HG03135 (cell line): ENCODE measurements at regions not wholly inside any gene's neighbourhood (a gene's known extent, or its start where the extent isn't known, plus 50 kb on each side); places are given as distances from the start of the nearest gene placed in this dataset.
"Not testable (repeated sequence)": the region's sequence is repeated elsewhere in the genome, so short reads cannot be mapped to it uniquely, and the experiment has no call there.

Experiments
- ATAC-seq: cut with Tn5 transposase; IDR thresholded peaks from one replicate; pipeline ENCODE4 v1.9.1; 2021; ENCODE audit warnings: mild to moderate bottlenecking, moderate library complexity; ENCODE audit not compliant: unreplicated experiment

DNA sequence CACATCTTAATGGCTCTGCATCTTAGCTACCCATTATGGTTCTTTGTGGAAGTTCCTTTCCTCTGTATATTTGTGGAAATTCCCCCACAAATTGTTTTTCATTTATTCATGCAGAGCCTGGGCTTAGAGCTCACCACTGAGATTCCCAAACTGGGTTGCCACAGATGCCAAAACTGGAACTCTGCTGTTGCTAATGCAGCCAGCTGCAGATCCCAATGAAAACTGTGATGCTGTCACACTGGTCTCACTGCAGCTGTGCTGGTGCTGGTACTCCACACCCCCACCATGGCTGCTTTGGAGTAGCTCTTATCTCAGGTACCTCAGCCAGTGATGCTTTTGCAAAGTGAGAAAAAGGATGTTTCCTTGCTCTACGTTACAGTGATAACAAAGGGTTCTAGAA, 87.7 kb downstream of the DCK start:
- ATAC-seq = no peak

DNA sequence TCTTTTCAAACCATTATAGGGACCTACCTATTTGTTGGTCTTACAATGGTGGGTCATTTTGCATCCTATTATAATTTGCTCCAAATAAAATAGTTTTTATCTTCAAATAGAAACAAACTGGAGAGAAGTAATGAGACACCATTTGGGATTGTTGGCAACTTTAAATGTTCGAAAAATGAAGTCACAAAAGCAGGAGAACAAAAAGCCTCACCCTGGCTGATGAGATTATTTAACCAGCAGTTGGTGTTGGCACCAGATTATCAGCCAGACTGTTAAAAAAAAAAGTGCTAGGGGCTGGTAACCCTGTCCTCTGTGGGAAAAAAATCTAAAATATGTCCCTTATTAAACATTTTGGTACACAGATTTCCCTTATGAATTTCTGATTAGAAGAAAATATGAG, 100.3 kb downstream of the DCK start:
- ATAC-seq = no peak

DNA sequence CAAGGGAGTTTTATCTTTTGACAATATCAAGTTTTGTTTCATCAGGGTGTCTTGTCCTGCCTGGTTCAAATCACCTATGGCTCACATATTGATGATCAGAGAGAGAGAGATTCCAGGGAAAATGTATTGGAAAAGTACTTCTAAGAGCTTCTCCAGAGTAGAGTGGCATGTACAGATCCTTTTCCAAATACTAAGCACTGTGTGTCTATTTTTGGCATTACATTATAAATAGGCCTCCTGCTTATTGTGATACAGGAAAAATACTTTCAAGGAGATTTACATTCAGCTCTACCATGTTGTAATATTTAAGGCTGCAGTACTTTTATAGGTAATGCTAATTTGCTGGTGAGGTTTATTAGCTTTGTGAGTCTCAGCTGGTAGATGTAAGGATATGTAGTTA, 100.8 kb downstream of the DCK start:
- no peak for ATAC-seq

DNA sequence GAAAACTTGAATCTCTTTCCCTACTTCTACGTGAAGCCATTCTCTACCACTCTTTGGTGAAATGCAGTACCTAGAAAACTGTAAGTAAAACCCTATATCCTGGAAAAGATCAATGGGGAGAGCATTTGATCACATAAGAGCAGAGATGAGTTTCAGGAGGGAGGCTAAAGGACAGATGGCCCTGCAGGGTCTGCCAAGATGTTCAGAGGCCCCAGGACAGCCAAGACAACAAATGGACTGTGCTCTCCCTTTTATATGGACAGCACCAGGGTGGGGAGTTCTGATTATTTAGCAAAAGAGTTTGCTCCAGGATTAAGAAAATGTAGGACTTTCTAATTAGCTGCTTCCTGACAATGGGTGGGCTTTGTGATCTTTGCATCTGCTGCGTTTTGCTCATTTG, 101.7 kb downstream of the DCK start:
- ATAC-seq = no peak

DNA sequence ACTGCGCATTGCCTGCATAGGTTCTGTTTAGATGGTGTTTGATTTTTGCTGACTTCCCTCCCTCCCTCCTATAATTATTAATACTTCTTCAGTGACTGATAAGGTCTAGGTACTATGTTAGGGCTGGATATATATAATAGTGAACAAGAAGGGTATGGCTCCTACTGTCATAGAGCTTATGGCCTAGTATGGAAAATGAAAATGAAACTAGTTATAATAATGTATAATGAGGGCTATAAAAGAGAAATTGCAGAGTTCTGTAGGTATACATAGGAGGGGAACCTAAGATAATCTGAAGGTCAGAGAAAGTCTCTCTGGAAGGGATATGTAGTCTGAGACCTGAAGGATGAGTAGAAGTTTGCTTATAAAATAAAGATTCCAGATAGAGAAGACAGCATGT, 102.1 kb downstream of the DCK start:
- ATAC-seq = no peak

DNA sequence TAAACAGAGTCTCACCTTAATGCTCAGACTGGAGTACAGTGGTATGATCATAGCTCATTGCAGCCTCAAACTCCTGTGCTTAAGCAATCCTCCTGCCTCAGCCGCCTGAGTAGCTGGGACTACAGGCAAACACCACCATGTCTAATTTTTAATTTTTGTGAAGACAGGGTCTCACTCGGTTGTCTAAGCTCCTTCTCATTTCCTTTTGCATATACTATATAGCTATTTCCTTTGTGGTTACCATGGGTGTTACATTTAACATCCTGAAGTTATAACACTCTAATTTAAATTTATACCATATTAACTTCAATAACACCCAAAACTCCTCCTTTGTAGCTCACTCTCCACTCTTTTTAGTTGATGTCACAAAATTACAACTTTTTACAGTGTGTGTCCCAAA, 114.3 kb downstream of the DCK start:
- no peak for ATAC-seq

DNA sequence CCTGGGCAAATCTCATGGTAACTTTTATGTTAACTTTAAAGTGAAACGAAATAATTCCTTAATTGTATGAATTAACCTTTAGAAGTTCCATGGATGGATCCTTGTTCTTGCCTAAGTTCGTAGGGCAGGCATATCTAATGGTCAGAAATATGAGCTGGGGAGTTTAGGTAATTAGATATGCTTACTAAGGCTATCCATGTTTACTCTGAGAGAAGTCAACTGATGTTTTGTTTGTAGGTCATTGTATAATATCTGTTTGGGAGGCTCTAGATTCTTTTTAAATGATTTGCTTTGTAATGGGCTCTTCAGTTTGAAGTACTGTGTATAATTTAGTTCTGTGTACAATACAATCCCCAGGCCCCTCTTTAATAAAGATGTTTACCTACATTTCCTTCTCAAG, 117.0 kb downstream of the DCK start:
- ATAC-seq = no peak

DNA sequence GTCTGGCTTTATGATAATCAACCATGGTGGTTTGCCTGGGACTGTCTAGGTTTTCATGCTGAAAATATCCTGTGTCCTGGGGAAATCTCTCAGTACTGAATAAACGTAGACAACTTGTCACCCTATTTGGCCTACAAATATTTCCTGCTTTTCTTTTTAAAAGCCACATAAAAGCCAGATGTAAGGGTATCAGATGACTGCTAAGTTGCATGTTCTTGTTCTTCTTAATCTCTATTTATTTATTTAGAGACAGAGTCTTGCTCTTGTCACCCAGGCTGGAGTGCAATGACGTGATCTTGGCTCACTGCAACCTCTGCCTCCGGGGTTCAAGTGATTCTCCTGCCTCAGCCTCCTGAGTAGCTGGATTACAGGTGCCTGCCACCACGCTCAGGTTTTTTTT, 117.7 kb downstream of the DCK start:
- not testable (repeated sequence) for ATAC-seq

DNA sequence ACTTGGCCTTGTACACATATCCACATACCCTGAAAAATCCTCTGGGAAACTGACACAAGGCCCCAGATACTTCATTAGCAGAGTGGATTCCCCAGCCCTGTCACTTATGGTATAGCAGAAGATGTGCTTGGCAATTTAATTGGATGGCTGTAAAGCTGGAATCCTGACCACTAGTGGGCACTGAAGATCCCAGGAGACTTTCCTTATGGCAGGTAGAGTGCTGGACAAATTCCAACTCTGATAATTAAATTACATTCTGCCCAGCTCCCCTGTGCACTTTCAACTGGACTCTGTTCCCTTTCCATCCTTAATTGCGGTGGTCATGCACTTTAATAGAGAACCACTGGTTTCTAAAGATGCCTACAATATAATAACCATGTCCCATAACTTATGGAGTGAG, 119.8 kb downstream of the DCK start:
- no peak for ATAC-seq

DNA sequence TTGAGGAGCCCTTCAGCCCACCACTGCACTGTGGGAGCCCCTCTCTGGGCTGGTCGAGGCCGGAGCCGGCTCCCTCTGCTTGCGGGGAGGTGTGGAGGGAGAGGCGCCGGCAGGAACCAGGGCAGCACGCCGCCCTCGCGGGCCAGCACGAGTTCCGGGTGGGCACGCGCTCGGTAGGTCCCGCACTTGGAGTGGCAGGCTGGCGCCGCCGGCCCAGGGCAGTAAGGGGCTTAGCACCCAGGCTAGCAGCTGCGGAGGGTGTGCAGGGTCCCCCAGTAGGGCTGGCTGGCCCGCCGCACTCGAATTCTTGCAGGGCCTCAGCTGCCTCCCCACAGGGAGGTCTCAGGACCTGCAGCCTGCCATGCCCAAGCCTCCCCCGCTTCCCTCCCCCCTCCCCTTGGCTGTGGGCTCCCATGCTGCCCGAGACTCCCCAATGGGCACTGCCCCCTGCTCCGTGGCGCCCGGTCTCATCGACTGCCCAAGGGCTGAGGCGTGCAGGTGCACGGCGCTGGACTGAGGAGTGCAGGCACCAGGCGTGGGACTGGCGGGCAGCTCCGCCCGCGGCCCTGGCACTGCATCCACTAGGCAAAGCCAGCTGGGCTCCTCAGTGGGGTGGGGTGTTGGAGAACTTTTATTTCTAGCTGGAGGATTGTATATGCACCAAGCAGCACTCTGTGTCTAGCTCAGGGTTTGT, 127.5 kb downstream of the DCK start:
- no peak for ATAC-seq

DNA sequence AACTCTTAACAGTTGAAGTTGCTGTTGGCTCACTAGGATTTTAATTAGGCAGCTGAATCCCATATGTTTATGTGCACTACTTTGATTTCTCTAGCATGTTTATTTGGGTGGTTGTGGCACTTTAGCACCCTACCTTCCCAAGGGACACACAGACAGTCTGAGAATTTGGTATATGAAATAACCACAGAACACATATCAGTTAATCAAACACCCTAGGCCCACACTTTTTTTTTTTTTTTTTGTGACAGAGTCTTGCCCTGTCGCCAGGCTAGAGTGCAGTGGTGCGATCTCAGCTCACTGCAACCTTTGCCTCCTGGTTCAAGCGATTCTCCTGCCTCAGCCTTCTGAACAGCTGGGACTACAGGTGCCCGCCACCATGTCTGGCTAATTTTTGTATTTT, 130.5 kb downstream of the DCK start:
- no peak for ATAC-seq

DNA sequence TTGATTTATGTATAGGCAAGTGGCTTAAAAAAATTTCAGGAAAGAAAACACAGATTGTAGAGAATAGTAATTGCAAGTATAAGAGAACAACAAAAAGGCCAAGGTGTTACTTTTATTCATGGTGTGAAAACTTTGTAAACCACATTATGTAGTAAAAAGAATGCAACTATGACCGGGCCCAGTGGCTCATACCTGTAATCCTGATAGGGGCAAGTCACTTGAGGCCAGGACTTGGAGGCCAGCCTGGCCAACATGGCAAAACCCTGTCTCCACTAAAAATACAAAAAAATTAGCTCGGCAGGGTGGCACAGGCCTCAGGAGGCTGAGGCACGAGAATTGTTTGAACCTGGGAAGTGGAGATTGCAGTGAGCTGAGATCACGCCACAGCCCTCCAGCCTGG, 131.7 kb downstream of the DCK start:
- ATAC-seq = no peak

DNA sequence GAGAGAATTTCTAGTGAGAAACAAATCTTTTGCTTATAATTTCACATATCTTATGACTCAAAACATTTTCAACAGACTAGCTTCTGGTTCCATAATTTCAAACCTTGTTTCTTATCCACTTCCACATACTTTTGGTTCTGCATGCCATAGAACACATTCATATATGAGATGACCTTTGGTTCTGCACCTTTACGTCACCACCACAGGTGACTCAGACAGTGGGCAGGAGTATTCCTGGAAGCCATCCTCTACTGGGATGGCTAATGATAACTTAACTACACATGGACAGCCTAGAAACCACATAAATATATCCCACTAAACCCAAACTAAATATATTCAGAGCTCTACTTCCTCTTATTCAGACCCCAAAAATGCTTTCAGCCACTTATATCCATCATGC, 133.3 kb downstream of the DCK start:
- ATAC-seq = no peak

DNA sequence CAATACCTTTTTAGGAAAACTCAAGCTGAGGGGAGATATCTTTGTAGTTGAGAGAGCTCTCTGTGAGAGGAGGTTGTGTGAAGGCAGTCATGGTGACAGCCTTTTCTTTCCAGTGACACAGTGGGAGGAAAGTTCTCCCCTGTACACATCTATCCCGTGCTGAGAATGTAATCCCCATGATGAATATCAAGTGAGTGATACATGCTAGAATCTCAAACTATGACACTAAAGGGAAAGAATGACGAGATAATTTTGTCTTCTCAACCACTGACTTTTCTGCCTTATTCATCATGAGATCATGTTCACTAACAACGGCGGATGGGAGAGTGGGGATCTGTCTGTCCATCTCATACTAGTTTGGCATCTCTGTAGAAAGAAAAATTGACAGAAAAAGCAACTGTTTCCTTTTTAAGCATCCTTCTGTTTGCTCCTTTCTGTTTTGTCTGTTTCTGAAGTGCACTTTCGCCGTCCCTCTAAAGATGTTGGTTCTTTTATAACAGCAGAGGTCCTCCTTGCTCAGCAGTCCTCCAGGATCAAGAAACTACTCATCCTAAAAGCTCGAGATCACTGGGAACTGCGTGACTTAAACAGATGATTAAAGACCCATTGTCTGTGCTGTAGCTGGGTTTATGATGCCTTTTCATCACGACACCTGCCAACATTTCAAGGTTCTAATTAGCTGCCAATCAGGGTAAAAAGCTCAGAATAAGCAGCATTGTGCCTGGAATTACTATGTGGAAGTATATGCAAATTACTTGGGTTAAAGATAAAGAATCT, 137.6 kb downstream of the DCK start:
- ATAC-seq = no peak

DNA sequence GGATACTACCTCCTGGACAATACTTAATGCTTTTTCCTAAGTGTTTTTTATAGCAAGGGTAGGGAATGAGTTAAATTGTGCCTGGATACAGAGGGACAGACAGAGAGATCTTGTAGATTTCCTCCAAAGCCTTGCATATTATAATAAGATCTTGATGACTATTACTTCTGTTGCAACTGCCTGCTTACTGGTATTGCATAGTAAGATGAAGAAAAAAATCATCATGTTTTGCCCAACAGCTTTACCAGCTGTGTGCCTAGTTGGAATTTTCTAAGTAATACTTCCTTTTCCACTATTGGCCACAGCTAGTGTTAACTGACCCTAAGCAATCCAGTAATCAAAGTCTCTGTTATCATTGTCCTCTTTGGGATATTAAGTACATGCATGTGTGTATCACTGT, 139.0 kb downstream of the DCK start:
- ATAC-seq = no peak

DNA sequence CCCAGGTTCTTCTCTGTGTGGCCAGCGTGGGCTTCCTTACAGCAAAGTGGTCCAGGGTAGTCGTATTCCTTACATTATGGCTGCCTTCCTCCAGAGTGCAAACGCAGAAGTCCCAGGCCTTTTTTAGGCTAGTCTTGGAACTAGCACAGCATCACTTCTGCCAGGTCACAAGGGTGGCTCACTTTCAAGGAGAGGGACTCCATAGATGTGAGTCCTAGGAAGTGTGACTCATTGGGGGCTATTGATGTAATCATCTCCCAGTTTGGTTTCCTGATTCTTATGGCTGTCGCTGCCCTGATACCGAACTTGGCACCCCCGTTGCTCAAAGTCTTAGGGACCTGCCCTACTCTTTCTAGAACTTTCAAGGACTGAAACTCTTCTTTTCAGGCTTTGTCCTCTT, 140.0 kb downstream of the DCK start:
- ATAC-seq = no peak

DNA sequence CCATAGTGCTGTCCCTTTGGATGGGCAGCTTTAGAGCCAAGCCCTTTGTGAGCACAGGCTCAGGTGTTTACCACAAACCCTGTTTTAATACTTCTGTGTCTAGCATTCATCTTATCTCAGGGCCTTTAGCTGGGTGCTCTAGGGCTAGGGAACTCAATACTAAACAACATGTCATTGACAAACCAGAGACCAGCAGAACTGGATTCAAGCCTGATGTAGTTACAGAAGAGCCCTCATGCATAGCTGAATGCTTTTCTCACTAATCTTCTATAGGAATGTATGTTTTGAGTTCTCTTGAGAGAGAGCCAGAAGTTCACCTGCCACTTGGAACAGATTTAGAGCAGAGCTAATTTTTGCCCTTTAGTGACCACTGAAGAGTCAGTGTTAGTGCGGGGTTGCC, 142.6 kb downstream of the DCK start:
- no peak for ATAC-seq

DNA sequence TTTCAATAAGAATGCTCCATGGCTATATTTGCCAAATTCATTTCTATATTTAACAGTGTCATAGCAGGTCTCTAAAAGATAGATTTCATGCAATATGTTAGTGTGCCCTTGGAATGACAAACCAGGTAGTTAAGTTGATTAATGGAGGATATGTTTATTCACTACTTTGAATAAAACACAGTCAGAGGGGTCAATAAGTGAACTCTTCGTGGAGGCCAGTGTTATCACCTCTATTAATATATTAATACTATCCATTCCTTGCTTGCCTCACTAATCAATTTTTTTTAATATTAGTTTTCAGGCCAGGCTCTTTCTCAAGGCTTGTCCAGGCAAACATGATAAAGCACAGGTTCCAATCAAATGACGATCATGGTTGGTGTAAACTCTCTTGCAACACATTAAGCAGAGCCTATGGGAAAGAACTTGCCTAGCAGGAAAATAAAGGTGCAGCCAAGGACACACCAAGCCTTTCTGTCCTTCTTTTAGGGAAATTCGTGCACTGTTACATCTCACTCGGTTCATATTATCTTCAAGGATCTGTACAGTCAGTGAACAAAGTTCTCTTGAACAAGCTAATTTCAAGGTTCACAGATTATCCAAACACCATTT, 144.7 kb downstream of the DCK start:
- ATAC-seq = no peak

DNA sequence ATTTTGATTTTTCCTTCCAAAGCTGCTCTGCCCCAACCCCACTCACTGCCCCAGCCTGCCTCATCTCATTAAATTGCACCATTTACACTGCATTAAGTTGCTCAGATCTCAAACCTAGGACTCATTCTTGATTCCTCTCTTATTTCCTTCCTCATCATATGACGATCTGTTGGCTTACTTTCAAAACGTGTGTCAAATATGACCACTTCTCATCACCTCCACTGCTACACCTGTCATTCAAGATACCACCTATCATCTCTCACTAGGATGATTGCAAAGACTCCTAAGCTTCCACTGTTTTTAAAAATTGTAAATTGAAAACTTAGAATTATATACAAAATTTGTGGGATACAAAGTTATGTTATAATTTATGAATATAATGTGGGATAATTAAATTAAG, 147.1 kb downstream of the DCK start:
- no peak for ATAC-seq

DNA sequence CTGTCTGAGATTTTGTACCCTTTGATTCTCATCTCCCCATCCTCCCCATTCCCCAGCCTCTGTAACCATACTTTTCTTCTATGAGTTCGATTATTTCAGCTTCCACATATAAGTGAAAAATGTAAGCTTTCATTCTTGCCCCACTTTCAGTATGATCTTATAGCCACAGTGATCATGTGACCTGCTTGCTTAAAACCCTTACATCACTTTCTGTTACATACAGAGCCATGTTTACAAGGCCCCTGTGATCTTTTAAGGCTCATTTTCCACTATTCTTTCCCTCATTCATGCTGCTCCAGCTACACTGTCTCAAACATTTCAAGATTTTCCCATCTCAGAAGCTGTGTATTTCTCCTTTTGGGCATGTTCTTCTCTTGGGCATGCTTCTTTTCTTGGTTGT, 147.7 kb downstream of the DCK start:
- ATAC-seq = no peak

DNA sequence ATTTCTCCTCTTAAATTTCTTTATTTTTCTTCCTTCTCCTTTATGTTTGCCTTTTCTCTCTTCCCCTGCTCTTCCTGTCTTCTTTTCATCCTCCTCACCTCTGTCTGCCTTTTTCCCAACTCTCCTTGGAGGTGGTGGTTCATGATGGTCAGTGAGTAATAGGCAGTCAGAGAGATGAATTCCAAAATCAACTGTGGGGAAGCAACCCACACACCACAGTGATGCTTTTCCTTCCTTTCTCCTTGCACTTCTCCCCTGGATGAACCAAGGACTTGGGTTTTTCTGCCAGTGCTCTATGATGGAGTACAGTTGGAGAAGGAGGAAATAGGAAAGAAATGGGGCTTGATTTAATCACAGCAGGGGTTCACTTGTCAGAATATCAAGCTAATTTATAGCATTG, 153.8 kb downstream of the DCK start:
- ATAC-seq = no peak

DNA sequence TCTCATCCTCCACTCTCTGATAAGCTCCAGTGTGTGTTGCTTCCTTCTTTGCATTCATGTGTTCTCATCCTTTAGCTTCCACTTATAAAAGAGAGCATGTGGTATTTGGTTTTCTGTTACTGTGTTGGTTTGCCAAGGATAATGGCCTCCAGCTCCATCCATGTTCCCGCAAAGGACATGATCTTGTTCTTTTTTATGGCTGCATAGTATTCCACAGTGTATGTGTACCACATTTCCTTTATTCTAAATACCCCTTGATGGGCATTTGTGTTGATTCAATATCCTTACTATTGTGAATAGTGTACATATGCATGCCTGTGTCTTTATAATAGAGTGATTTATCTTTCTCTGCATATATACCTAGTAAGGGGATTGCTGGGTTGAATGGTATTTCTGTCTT, 155.1 kb downstream of the DCK start:
- ATAC-seq = no peak
